ENCODE measurements at regions not wholly inside any gene's neighbourhood (a gene's known extent, or its start where the extent isn't known, plus 50 kb on each side); places are given as distances from the start of the nearest gene placed in this dataset.

GRCh38 chr18:78768221-78768620, 211.4 kb upstream of the SALL3 start:
- no peak for DNase-seq

GRCh38 chr18:78768656-78769501, 210.7 kb upstream of the SALL3 start:
- DNase-seq, result no peak

GRCh38 chr18:78769502-78770105, 210.0 kb upstream of the SALL3 start:
- no peak for DNase-seq

GRCh38 chr18:78770139-78770822, 209.3 kb upstream of the SALL3 start:
- no peak for DNase-seq

GRCh38 chr18:78770823-78771139, 208.8 kb upstream of the SALL3 start:
- DNase-seq, result no peak

GRCh38 chr18:78771496-78772359, 207.9 kb upstream of the SALL3 start:
- no peak for DNase-seq

GRCh38 chr18:78772360-78773302, 207.0 kb upstream of the SALL3 start:
- no peak for DNase-seq

GRCh38 chr18:78773303-78773755, 206.3 kb upstream of the SALL3 start:
- no peak for DNase-seq

- no peak for DNase-seq
Observed at GRCh38 chr18:78773819-78774218, 205.8 kb upstream of the SALL3 start.

GRCh38 chr18:78774741-78775141, 204.9 kb upstream of the SALL3 start:
- DNase-seq, result no peak

- DNase-seq, result no peak
Observed at GRCh38 chr18:78776151-78776550, 203.5 kb upstream of the SALL3 start.

- DNase-seq, result no peak
Observed at GRCh38 chr18:78776706-78777285, 202.8 kb upstream of the SALL3 start.

- DNase-seq, result no peak
Observed at GRCh38 chr18:78777992-78778391, 201.6 kb upstream of the SALL3 start.

GRCh38 chr18:78778651-78779050, 201.0 kb upstream of the SALL3 start:
- no peak for DNase-seq

GRCh38 chr18:78779996-78780718, 199.5 kb upstream of the SALL3 start:
- no peak for DNase-seq

- no peak for DNase-seq
Observed at GRCh38 chr18:78780719-78781600, 198.7 kb upstream of the SALL3 start.

GRCh38 chr18:78781601-78781960, 198.0 kb upstream of the SALL3 start:
- DNase-seq, result no peak

GRCh38 chr18:78782951-78783563, 196.6 kb upstream of the SALL3 start:
- DNase-seq, result no peak

GRCh38 chr18:78783564-78783960, 196.1 kb upstream of the SALL3 start:
- DNase-seq, result no peak
